HL-60 (cell line): ENCODE measurements at regions not wholly inside any gene's neighbourhood (a gene's known extent, or its start where the extent isn't known, plus 50 kb on each side); places are given as distances from the start of the nearest gene placed in this dataset.

Experiments
- CTCF ChIP-seq: IDR thresholded peaks from one replicate; pipeline ENCODE4 v1.5.1; 2011; ENCODE audit warnings: low read length, control low read depth, inconsistent platforms; ENCODE audit not compliant: insufficient read depth
- GABPA ChIP-seq: IDR thresholded peaks from 2 replicates; pipeline ENCODE4 v1.6.1; 2012; ENCODE audit warnings: low read depth
- POLR2AphosphoS5 ChIP-seq: IDR thresholded peaks from 2 replicates; pipeline ENCODE4 v1.6.1; 2012; ENCODE audit warnings: low read depth
- REST ChIP-seq: IDR thresholded peaks from 2 replicates; pipeline ENCODE4 v1.6.1; 2012; ENCODE audit warnings: low read depth; ENCODE audit not compliant: insufficient replicate concordance

- TF ChIP-seq POLR2AphosphoS5 (no peak), CTCF (no peak), REST (no peak), GABPA (no peak)
These were observed 112.0 kb upstream of the OR5AK2 start for GRCh38 chr11:56876621-56877275.
